NCI-H146 (cell line): ENCODE measurements at regions not wholly inside any gene's neighbourhood (a gene's known extent, or its start where the extent isn't known, plus 50 kb on each side); places are given as distances from the start of the nearest gene placed in this dataset.

Experiments used
- DNase-seq: peaks from one replicate; lab custom pipeline; 2025; lab: John Stamatoyannopoulos, UW

DNA sequence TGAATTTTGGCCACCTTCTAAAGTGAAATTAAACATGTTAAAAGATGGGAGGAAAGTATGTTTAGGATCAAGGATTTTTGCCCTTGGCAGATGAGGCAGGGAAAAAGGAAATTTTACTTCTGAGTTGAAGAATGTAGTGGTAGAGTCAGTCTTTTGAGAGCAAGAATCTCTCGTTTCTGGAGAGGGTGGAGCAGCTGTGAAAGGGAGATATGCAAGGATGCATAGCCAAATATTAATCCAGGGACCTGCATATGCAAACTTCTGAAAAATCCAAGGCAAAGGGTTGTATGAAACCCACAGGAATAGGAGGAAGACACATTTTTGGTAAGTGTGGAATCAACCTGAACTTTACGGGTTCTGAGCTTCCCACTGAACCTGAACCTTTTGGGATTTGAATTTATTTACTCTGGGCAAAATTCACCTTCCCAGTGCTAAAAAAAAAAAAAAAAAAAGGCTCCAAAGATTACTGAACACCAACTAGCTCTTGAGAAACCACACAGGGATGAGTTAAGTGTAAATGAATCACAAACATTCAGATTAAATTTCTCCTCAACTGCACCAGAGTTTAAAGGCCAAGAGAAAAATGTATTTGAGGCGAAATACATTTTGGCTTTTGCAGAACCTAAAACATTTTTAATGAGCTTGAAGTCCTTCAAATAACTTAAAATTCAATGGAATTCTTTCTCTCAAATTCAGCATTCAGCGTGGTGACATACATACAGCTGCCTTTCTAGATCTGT, 187.1 kb upstream of the CDKN3 start:
- no peak for DNase-seq

DNA sequence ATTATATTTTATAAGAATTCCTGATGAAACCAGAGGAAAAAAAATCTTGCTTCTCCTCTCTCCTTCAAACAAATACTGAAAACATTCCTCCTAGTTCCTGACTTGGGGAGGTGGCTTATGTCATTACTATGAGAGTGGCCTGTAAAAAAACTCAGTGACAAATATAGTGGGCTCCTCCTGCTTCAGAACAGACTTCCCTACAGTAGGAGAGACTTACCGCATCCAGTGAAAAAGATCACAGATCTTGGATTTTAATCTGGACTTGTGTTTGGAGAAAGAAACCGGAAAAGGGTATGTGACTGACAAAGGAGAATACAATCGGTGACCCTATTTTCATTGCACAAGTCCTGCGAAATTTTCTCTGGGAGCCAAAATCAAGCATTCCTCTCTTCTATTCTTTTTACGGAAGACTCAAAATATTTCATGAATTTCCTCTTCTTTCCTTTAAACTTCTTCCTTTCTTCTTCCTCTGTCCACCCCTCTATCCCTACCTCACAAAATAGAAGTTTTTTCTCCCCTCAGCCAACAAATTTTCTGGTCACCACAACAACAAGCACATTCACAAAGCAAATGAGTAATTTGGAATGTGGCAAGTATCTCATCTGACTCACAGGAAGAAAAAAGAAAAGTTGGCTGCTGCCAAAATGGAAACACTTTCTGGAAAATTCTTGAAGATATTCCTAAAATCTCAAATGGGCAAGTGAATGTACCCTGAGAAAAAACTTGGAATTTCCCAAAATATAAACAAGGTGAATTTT, 185.1 kb upstream of the CDKN3 start:
- no peak for DNase-seq

DNA sequence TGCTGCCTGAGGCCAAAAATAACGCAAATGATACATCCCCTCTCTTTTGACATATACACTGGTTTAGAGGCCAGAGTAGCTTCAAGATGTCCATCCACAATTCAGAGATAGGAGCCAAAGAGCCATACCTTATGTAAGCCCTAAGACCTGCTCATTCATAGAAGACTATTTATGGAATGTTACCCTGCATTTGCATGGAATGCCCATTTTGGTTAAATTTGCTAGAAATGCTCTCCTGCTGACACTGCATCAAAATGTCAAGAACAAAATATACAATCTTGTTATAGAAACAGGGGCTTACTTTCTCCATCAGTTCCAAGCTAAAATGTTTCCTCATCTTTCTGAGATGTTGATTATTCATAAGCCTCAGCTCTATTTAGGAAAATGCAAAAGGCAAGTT, 183.3 kb upstream of the CDKN3 start:
- DNase-seq, result no peak

DNA sequence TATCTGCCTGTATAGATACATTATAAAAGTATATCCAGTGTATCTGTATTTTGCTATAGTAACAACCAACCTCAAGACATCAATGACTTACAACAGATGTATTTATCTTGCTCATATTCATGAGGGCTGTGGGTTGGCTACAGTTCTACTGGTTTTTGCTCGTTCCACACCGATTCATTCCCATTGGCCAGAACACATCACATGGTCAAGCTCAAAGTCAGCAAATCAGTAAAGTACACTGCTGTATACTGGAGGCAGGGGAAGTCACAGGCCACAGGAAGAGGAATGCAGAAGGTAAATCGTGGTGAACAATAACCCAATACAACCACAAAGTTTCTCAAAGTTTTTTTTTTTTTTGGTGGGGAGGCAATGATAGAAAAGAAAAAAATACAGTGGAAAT, 180.0 kb upstream of the CDKN3 start:
- DNase-seq, result no peak

DNA sequence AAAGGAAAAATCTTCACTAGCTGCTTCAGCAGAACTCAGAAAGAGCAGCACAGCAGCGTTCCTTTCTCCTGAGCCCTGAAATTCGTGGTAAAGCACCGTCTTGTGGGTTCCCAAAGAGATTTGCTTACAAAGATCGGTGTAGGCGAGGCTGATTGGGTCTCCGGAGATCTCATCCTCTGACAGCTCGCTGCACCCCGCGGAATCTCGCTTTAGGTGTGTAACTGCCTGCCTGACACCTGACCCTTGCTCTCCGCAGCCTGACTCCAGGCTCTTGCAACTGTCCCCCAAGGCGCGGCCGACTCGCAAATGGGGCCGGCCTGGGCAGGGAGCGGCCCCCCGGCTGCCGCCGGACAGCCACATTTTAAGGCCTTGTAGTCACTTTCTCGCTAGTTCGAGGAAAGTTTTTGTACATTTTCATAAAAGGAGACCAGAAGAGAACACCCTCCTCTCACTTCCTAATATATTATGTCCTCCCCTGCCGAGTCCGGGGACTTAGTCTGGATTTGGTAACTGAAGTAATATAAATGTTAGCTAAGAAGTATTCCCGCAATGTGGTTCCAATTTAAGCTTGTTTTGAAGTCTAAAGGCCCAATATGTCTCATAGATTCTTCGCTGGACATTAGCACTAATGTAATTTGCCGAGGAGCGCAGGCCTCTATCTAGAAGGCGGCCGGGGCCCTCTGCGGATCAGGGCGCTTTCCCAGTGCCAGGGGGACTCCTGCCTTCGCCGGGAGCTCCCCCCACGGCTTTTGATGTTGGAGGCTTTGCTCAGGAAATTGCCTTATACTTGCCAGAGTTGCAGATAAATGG, 177.3 kb upstream of the CDKN3 start:
- DNase-seq, result no peak

DNA sequence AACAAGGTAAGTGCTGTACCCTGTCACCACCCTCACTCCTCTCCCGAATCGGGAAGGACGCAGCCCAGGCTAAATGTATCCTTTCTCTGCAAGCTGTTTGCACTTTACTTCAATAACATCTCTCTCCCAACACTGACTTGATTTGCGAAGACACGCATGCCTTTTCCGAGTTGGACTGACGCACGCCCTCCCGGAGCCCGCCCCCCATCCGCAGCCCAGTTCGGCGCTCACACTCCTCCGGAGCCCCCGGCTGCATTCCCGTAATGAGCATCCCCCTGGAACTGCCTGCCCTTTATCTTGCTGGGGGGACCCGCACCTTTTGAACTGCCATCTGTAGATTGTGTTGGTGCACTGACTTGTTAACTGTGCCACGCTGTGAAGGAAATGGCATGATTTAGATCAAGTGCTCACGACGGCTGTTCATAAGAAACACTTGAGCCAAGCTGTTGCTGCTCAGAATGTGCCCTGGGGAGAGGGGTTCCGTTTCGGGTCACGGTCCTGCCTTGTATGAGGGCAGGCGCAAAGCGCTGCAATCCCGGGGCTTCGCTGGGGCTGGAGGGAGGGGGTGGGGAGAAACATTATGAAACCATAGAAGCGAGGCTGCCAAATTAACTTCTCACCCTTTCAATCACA, 176.6 kb upstream of the CDKN3 start:
- DNase-seq, result no peak

DNA sequence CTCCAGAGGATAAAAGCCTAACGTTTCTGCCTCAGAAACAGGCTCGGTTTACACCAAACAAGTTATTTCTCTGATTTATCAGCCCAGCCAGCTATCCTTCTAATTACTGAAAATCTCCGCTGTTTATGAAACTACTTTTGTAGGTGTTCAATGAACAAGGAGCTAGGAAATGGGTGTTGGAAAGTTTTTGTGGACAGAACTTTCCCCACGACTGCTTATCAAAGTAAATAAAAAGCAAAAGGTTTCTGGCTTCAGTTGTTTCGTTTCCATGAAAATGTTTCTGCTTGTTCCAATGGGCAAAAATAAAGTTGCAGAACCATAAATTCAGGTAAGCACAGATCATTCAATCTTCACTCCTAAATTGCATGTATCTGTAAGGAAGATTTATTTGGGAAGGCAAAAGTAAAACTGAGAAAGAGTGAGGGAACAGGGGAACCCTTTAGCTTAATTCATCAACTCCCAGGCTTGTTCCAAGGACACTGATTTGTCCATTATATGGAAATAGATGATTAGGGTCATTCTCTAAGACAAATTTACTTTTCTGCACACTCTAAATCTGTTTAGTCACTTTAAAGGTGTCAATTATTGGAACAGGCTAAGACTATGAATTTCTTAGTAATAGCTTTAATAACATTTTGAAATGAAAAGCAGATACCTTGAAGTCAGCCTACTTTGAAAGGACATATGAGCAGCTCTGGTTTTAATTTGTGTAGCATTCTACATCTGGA, 175.9 kb upstream of the CDKN3 start:
- no peak for DNase-seq

DNA sequence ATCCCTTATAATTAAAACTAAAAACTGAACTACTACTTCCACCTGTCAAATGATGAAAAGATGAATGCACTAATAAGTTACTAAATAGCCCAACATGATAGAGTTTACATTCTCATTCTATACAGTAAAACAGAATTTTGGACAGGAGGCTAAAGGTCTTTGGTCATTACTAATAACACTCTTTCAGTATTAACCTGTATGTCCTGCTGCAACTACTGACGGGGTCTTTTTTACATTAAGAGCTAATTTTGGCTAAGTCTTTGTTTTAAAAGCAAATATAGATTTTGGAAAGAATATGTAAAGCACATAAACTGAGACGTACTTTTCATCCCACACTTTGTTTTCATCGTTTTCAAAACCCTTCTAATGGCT, 175.4 kb upstream of the CDKN3 start:
- no peak for DNase-seq

DNA sequence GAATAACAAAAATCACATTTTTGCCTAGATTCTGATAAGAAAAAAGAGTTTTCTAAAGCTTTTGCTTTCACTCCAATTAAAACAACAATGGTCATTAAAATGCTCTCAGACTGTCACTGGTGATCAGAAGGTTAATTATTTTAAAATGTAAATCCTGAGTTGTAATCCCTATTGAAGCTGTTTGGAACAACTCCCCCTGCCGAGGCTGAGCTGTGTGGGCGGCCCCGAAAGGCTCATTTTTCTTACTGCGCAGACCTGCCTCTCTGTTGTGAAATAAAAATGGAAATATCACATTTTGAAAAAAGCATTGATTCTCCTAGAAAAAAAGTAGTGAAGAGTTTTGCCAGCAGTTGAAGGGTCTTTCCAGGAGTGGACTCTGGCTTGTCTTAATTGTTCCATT, 174.8 kb upstream of the CDKN3 start:
- no peak for DNase-seq

DNA sequence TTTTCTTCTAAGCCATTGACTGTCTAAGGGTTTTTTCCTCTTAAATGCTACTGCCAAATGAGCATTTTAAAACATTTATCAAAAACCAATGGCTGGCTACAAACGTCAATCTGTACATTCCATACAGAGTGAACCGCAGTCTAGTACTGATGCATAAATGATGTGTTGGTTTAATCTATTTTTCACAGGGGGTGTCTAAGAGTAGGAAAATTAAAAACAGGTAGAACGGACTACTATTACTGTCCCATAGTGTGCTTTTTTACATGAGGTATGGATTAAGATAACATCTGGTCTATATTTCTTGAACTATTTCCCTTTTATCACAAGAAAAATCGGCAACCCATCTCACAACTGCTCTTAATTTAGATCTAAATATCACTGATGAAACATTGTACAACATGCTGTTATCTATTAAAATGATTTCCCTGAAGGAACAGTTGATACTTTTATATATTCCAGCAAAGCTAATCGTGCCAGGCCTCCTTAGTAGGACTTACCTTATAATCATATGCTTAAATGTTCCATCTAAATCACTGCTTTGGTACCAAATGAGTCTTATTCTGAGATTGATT, 172.9 kb upstream of the CDKN3 start:
- DNase-seq, result no peak

DNA sequence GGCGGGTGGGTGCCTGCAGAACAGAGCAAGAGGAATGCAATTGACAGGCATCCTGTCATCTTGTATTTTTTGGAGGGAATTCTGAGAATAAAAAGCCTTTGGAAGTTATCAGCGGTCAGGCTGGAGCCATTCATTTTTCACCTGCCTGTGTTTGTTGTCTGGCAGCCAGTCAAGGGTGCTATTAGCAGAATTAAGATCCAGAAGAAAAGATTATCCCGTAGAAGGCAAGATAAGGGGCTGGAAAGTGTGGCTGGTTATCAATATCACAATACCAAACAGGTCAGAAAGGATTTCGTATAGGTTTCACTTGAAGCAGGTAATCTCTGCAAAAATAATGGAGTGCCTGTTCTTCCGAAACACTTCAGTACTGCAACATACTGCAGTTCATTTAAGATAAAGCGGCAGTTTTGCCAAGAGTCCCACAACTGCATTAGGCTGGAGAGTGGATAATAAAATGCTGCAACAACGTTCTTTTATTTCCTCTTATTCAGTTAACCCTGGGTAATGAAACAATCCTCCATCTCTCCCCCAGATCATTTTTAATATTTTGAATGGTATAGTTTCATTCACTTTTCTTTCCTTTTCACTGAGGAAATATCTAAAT, 171.2 kb upstream of the CDKN3 start:
- no peak for DNase-seq

DNA sequence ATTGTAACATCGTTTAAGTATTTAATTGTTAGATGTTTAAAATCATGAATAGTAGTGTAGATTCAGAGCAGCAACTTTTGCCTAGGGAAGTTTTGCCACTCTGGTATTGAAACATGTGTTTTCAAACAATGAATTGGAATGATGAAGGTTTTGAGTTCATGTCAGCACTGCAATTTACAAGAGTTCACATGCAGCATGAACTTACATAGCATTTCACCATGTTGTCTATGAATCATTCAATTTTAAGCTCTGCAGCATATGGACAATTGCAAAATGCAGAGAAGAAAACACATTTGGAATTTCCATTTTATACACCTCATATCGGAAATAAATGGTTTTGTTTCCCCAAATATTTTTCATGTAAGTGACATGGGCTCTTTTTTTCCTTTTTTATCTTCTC, 170.7 kb upstream of the CDKN3 start:
- no peak for DNase-seq

DNA sequence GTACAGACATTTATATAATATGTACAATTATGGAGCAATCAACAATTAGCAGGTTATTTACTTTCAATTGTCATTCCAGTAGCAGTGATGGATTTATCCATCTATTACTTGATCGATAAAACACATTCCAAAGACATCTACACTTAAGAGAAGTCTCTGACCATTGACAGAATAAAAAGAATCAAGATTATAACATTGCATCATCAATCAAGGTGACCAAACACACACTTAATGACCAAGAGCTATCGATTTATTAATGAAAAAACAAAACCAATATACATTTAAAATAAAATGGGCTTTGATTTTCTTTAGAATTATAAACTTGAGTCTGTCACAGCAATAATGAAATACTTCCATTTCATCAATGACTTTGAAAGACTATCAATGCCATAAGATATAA, 170.2 kb upstream of the CDKN3 start:
- no peak for DNase-seq

DNA sequence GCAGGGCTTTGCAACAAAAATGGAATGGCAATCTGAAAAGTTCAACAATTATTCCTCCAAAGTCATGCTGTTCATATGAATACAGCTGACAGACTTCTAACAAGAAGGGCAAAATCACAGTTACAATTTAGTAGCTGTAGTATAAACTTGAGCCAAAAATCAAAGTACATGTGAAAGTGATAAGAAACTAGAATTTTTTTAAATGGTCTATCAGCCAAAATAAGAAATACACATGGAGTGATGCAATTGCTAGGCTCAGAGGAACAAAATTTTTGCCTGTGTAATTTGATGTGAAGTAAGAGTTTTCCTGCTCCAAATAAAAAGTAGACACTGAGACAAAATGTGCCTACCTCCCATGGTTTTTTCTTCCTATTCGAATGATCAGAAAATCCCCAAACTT, 167.7 kb upstream of the CDKN3 start:
- no peak for DNase-seq

DNA sequence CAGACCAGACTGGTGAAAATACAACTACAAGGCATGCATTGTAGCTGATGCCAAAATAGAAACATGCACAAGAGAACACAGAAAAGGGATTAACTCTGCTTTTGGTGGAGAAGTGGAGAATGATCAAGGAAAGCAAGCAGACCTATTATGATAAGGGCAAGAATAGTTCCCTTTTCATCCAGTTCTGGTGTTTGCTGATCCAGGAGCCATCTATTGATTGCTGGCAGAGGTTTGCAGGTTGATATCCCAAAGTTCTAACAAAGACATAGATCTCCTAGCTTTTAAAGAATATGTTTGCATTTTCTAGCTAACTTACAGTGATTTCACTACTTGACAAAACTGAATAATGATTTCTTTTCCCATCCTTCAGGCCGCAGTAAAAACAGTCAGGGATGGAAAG, 166.2 kb upstream of the CDKN3 start:
- no peak for DNase-seq

DNA sequence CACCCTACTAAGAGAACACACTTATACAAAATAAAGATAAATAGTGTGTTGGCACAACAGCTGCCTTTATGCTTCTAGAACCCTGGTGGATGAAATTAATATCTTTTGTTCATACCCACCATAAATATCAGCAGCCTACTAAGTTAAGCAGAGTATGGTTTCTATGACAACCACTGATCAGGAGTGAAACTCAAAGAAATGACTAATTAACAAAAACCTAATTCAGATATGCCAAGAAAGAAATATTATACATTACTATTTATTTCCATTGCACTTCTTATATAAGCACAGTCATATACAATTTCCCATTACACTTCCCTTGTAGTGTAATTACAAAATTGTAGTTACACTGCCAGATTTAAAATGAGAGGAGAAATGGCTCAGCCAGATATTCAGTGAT, 164.1 kb upstream of the CDKN3 start:
- no peak for DNase-seq

DNA sequence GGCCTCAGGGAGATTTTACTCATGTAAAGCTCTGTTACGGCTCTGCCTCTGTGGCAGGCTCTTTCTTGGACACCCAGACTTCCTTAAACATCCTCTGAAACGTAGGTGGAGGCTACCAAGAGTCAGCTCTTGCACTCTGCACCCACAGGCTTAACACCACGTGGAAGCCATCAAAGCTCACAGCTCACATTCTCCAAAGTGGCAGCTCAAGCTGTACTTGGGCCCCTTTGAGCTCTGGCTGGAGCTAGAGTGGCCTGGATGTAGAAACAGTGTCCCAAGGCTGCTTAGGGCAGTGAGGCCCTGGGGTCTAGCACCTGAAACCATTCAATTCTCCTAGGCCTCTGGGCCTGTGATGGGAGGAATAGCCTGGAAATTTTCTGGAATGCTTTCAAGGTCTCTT, 155.3 kb upstream of the CDKN3 start:
- DNase-seq, result no peak

DNA sequence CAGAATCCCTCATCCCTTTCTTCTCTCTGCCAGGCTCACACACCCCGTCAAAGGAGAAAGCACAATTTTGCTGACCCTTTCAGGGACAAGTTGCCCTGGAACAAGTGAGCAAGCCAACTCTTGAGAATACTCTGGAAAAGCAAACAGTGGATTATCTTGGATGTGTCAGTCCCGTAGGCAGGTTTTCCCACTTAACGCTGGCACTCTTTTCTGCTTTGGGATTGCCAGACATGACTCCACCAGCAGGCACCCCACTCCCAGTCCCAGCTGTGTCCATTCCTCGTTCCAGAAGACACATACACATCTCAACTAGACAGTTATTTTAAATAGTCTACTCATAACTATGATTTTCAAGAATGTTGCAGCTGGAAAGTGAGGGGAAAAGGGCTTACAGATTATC, 145.5 kb upstream of the CDKN3 start:
- DNase-seq, result no peak

DNA sequence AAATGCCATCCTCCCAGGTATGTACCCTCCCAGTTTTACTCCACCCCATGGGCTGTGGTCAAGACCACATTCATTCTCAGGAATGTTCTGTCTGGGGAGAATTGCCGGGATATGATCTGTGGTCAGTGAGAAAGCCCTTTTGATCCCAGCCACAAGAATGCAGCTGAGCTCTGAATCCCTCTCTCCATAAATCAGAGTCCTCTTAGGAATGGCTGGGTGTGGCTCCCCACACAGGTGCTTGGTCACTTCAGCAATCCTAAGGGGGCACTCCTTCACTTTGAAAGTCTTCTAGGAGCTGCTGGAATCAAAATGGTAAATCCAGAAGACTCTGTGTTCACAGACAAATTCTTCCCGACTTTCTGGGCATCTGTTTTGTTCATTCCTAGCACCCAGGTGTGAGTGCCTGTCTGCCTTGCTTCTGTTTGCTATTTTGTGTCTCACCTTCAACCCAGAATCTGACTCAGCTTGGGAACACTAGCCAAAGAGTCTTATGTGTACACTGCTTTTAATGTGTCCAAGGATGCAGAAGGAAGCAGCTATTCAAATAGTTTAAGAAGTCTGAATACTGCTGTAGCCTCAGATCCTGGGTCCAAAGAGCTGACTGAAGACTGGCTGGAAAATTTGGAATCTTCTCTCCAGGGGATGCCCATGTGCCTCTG, 144.6 kb upstream of the CDKN3 start:
- no peak for DNase-seq

DNA sequence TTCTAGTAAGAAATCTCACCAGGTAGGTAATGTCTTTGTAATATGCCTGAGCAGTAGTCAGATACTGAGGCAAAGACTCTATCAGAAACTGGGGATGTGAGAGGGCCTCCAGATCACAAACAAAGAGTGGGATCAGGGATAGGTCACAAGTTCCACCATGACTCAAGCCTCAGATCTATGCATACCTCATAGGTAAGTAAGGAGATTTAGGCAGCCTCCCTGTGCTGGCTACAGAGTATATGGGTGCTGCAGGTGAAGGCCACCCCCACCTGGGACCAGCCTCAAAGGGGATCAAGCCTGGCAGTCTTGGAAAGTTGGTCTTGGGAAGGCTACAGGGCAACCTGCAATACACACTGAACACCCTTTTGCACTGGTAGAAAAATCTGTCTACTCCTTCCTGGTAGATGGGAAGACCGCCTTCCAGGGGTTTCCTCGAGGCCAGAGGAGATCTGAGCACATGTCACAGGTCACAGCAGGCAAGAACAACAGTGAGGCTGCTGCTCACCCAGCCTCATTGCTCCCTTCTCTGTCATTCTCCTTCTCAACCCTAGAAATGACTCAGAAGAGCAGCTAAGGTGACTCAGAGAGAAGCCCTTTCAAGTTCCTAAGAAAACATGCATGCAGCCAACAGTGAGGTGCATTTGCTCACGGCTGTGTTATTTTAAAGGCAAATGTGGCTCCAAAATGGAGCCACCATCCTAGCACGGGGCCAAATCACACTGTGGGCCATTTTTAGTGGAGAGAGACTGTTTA, 143.4 kb upstream of the CDKN3 start:
- DNase-seq, result no peak
